ENCODE measurements at regions not wholly inside any gene's neighbourhood (a gene's known extent, or its start where the extent isn't known, plus 50 kb on each side); places are given as distances from the start of the nearest gene placed in this dataset.
"Not testable (repeated sequence)": the region's sequence is repeated elsewhere in the genome, so short reads cannot be mapped to it uniquely, and the experiment has no call there.

DNA sequence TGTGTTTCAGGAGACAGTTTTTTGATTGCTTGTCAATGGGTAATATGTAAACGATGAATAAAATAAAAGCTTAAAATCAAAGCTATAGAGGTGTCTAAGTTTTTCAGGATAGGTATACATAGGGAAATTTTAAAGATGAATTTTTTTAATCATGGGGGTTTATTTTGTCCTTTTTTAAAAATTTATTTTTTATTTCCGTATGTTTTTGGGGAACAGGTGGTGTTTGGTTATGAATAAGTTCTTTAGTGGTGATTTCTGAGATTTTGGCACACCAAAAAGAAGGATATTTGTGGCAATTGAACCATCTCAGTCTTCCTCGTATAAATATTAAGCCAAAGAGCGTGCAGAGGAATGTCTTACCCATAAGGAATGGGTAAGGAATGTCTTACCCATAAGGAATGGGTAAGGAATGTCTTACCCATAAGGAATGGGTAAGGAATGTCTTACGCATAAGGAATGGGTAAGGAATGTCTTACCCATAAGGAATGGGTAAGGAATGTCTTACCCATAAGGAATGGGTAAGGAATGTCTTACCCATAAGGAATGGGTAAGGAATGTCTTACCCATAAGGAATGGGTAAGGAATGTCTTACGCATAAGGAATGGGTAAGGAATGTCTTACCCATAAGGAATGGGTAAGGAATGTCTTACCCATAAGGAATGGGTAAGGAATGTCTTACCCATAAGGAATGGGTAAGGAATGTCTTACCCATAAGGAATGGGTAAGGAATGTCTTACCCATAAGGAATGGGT is 53.5 kb upstream of the PLCB4 start:
- TF ChIP-seq, protein P1, sequence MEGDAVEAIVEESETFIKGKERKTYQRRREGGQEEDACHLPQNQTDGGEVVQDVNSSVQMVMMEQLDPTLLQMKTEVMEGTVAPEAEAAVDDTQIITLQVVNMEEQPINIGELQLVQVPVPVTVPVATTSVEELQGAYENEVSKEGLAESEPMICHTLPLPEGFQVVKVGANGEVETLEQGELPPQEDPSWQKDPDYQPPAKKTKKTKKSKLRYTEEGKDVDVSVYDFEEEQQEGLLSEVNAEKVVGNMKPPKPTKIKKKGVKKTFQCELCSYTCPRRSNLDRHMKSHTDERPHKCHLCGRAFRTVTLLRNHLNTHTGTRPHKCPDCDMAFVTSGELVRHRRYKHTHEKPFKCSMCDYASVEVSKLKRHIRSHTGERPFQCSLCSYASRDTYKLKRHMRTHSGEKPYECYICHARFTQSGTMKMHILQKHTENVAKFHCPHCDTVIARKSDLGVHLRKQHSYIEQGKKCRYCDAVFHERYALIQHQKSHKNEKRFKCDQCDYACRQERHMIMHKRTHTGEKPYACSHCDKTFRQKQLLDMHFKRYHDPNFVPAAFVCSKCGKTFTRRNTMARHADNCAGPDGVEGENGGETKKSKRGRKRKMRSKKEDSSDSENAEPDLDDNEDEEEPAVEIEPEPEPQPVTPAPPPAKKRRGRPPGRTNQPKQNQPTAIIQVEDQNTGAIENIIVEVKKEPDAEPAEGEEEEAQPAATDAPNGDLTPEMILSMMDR (IDR thresholded peaks at IDR 0.05) = not testable (repeated sequence)
- TF ChIP-seq EZH2phosphoT487, EZH2 (IDR thresholded peaks at IDR 0.05): not testable (repeated sequence)

Data from neural progenitor cell (in vitro differentiated cells).